NCI-H748 (cell line): ENCODE measurements at regions not wholly inside any gene's neighbourhood (a gene's known extent, or its start where the extent isn't known, plus 50 kb on each side); places are given as distances from the start of the nearest gene placed in this dataset.
A peak's percentile ranks its signal among the peaks of the same experiment; 100 is the strongest.
"Not testable (repeated sequence)": the region's sequence is repeated elsewhere in the genome, so short reads cannot be mapped to it uniquely, and the experiment has no call there.

Experiments used
- DNase-seq: peaks from one replicate; lab custom pipeline; 2025; ENCODE audit not compliant: unreplicated experiment; lab: John Stamatoyannopoulos, UW

GRCh38 chr4:30869387-30869786 is 149.2 kb downstream of the PCDH7 start:
- not testable (repeated sequence) for DNase-seq

DNA sequence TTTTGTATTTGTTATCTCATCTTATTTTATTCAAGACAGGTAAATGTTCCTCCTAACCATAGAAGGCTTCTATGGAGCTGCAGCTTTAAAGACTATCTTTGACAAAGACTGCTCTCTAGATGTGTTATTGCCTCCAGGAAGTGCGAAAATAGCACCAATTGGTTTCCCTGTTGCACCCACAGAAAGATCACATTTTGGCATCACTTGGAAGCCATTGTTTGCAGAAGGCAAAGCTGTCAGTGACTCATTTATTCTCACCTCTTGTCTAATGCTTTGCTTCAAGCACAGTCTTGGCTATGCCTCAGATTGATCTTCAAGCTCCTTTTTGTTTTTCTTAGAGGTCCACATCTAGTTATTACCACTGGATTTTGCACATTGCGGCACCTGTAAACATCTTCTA is 150.3 kb downstream of the PCDH7 start:
- no peak for DNase-seq

- DNase-seq = no peak
Observed at GRCh38 chr4:30875658-30876269, 155.6 kb downstream of the PCDH7 start.

DNA sequence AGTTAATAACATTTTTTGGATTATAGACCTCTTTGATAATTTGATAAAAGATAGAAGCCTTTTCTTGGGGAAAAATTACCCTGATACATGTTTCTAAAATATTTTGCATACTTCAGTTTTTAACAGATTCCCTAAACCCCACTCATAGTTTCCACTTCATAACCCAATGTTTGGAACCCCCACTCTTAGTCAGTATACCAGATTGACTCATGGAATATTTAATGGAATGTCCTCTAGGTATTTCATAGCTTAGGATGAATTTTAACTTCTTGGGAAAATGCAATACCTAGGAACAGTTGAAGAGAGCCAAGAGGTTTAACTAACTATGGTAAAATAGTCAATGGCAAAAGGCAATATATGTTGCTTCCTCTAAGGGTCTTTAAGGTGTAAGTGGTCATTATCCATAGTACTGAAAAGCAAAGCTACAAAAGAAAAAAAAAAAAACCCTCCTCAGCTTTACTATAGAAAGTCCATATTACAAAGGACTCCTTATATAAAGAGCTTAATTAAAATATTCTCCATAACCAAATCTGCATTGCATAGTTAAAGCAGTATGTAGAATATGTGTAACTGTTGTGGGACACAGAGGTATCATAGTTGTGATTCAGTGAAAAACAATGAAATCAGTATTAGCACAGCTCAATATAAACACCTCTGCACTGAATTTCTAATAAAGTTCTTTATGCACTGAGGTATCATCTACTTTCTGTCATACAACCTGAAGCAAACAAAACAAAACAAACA is 159.9 kb downstream of the PCDH7 start:
- DNase-seq = no peak

DNA sequence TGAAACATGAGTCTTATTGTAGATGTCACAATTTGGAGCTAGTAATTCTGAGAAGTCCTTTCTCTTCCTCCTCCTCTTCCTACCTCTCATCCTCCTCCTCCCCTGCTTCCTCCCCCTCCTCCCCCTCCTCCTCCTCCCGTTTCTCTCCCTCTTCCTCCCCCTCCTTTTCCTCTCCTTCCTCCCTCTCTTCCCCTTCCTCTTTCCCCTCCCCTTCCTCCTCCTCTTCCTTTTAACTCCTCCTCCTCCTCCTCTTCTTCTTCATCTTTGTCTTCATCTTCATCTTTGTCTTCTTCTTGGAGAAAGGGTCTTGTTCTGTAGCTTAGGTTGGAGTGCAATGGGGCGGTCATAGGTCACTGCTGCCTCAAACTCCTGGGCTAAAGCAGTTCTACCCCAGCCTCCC is 161.8 kb downstream of the PCDH7 start:
- no peak for DNase-seq

- no peak for DNase-seq
Observed at GRCh38 chr4:30882443-30882842, 162.3 kb downstream of the PCDH7 start.

GRCh38 chr4:30882995-30883675 is 163.0 kb downstream of the PCDH7 start:
- DNase-seq = peak; percentile 27

- no peak for DNase-seq
Observed at GRCh38 chr4:30901461-30902451, 181.6 kb downstream of the PCDH7 start.

DNA sequence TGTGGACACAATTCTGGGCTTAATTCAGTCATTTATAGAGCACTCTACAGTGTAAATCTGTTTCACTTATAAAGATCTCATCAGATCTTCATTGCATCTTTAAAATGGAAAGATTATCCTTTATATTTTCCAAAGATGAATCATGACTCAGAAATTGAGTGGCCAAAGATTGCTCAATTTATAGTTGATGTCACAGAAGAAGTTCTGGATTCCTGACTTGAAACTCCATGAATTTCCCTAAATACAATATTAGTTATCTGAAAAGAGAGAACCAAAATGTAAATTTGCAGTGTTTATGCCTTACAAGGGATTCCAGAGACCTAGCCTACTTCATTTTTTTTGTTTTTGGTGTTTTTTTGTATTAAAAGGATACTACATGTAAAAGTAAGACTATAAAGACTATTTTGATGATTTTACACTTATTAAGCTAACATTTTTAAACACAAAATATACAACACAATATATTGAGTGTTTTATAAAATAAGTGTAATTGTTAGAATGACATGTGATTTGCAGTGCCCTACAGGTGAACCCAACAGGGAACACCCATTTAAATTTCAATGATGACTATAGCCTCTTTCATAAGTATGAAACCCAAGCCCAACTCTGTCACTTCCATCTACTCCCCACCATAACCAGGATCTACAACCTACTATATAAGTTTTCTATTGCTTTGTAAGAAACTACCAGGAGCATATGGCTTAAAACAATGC is 183.5 kb downstream of the PCDH7 start:
- DNase-seq = no peak

DNA sequence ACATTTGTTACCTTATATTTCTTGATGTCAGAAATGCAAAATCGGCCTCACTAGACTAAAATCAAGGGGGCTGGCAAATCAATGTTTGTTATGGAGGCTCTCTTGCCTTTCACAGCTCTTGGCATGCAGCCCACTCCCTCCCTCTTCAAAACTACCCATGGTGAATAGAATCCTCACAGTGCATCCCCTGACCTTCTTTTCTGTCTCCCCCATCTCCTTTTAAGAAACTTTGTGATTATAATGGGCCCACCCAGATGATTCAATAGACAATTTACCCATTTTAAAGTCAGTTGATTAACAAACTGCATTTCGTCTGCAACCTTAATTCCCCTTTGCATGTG is 184.0 kb downstream of the PCDH7 start:
- no peak for DNase-seq

DNA sequence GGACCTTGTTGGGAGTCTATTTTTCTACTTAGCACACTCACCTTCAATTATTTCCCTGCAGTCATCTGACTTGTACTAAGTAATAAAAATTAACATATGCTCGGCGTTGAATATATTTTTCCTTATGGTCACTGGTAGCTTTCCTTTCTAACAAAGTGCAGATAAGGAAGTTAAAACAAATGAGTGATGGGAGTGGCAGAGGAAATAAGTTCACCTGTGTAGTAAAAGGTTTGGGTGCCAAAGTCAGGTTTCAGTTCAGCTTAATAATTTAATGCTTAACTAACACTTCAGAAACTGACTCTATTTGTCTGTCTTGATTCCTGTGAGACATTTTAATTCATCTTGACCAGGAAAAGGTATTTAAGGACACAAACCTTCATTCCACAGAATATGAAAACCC is 184.4 kb downstream of the PCDH7 start:
- DNase-seq = no peak

DNA sequence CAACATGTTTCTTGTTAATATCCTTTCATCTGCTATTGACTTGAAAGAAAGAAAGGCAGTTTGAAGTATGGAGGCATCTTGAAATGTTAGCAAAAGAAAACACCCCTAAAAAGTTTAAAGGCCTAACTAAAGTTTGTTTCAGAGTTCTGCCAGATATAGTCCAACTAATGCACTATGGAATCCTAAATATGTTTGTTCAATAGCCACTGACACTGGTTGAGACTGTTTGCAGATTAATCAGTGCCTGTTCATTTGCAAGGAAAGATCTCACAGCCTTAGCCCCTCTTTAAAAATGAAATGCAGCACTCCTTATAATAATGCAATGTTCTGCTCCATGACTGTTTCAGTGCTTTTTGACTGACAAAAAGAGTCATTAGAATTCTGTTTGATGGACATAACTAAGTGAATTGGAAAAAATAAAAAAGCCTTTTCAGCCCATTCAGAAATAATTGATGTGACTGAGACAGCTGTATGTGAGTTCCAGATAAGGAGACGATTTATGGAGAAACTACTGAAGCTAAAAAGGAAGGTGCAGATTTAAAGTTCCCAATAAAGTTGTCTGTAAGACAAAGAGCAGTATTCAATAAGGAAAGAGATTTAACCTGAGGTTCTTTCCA is 192.0 kb downstream of the PCDH7 start:
- DNase-seq = no peak

GRCh38 chr4:30916337-30917274 is 196.4 kb downstream of the PCDH7 start:
- no peak for DNase-seq

- DNase-seq = no peak
Observed at GRCh38 chr4:30917946-30918345, 197.8 kb downstream of the PCDH7 start.

DNA sequence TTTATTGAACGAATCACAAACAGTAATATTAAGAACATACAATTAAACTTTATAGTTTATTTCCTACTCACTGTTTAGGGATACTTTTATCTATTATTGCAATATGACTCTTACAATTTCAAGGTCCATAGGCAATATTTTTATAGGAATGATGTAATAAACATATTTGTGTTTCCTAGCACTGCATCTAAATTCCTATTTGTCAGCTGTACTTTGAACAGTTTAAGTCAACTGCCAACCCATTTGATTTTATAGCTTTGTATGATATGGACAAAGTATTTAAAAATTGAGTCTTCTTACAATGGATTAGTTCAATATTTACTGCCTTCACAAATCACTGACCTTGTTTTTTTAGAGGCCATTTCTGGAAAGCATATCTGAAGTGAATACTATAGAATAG is 199.3 kb downstream of the PCDH7 start:
- DNase-seq = no peak

DNA sequence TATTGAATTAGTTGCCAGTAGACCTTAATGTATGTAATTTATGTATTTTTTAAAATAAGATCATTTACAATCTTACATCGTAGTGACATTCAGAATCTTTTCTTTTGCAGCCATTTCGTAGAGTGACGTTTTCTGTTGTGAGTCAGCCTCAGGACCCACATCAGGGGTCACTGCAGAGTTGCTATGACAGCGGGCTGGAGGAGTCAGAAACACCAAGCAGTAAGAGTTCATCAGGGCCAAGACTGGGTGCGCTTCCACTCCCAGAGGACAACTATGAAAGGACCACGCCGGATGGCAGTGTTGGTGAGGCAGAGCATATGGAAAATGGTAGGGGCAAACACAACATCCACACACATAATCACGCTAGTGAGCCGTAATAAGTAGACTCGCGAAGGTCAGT is 199.9 kb downstream of the PCDH7 start:
- no peak for DNase-seq

DNA sequence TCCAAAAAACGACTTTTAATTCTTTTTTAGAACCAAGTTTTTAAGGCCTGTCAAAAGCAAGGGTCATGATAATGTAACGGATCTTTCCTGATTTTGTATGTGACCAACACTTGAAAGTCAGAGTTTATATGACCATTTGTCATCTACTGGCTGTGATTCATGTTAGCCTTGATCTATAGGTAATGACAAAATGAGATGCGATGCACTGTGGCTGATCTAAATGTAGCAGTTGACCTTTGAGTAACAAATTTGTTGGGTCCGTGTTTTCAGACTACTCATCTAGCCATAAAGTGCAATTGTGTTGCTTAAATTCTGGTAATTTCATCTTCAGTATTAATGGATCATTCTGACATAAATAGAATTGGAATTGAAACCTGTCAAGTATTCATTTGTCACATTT is 202.5 kb downstream of the PCDH7 start:
- DNase-seq = no peak

DNA sequence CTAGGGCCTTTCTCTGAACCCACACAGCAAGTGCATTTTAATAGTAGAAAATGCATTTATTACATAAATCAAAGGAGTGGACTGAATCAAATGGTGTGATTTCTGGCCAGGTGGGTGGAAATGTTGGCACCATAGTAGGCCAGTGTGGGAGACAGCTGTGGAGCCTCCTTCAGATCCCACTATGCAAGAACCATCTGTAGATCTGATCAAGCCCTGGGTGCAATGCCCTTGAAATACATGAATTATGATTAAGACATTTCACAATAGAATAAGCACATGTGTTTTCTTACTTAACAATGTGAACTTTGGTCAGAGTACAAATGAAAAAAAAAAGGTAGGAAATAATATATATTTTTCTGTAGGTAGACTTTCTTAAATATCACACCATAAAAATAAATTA is 204.3 kb downstream of the PCDH7 start:
- DNase-seq = no peak

DNA sequence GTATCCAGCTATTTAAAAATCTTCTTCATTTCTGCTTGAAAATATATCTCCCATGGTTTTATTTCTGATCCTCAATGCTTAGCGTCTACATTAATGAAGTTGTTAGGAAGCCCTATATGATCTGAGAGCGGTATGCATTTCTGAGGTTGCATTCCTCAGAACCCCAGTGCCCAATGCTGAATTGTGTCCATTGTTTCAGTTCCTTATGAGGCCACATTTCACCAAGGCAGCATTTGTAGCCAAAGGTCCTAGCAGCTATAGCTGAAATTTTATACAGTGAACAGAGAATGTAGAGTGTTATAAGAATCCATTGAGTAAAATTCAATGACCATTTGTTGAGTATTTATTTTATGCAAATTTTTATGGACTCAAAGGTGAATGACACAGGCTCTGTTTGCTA is 209.5 kb downstream of the PCDH7 start:
- no peak for DNase-seq
